ENCODE measurements at regions not wholly inside any gene's neighbourhood (a gene's known extent, or its start where the extent isn't known, plus 50 kb on each side); places are given as distances from the start of the nearest gene placed in this dataset.

GRCh38 chr7:136061433-136061832 lies 84.3 kb upstream of the MTPN start:
- TF ChIP-seq POLR2AphosphoS5 (IDR thresholded peaks at IDR 0.05) = no peak
- TF ChIP-seq CTCF (IDR thresholded peaks at IDR 0.05) = no peak
- TF ChIP-seq POLR2A (IDR thresholded peaks at IDR 0.05) = no peak
- TF ChIP-seq EP300 (IDR thresholded peaks at IDR 0.05) = no peak

Measured in stomach (tissue), 4 donors.